HUES6 (cell line): ENCODE measurements at regions not wholly inside any gene's neighbourhood (a gene's known extent, or its start where the extent isn't known, plus 50 kb on each side); places are given as distances from the start of the nearest gene placed in this dataset.
"Not testable (repeated sequence)": the region's sequence is repeated elsewhere in the genome, so short reads cannot be mapped to it uniquely, and the experiment has no call there.

Experiments
- H3K27ac ChIP-seq: 2 replicates; pipeline ENCODE4 v1.7.0; 2013; ENCODE audit warnings: low read depth, mild to moderate bottlenecking, low read length, inconsistent platforms
- H3K27me3 ChIP-seq: 2 replicates; pipeline ENCODE4 v1.6.1; 2013; ENCODE audit warnings: low read length; ENCODE audit not compliant: control insufficient read depth, insufficient read depth
- H3K36me3 ChIP-seq: 2 replicates; pipeline ENCODE4 v1.6.1; 2013; ENCODE audit warnings: low read length; ENCODE audit not compliant: control insufficient read depth, insufficient read depth
- H3K4me1 ChIP-seq: 2 replicates; pipeline ENCODE4 v1.6.1; 2013; ENCODE audit warnings: low read length; ENCODE audit not compliant: control insufficient read depth, insufficient read depth
- H3K4me3 ChIP-seq: 2 replicates; pipeline ENCODE4 v1.5.1; 2013; ENCODE audit warnings: low read depth, low read length
- H3K9ac ChIP-seq: one replicate; pipeline ENCODE4 v1.6.1; 2013; ENCODE audit warnings: mild to moderate bottlenecking, low read length
- H3K9me3 ChIP-seq: 2 replicates; pipeline ENCODE4 v1.6.1; 2013; ENCODE audit warnings: low read depth, low read length; ENCODE audit not compliant: control insufficient read depth, insufficient read depth

DNA sequence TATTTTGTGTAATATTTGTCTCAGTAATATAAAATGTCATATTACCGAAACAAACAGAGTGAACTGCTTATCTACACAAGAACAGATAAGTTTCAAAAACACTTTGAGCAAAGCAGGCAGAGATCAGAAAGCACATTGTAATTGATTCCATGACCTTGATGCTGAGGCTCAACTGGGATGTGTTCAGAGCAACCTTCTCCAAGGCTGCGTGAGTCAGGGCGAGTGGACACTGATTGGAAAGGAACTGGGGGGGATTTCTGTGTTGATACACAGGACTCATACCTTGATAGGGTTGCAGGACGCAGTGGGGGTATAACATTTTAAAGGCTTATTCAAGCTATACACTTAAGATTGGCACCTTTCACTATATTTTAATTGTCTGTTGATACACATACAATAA, 1136.3 kb downstream of the UQCRFS1 start:
- Histone ChIP-seq H3K27ac (no peak overlapping the region), H3K4me3 (no peak overlapping the region), H3K9ac (no peak overlapping the region), H3K9me3 (peaks cover 5% of the 10 kb centered on the region), H3K27me3 (no peaks in the 10 kb centered on the region), H3K36me3 (no peaks in the 10 kb centered on the region), H3K4me1 (no peaks in the 10 kb centered on the region)

DNA sequence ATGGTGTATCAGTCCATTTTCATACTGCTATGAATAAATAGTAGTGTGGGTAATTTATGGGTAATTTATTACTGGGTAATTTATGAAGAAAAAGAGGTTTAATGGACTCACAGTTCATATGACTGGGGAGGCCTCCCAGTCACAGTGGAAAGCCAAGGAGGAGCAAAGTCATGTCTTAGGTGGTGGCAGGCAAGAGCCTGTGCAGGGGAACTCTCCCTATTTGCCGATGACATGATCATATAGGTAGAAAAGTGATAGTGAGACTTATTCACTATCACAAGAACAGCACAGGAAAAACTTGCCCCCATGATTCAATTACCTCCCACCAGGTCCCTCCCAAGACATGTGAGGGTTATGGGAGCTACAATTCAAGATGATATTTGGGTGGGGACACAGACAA, 1137.7 kb downstream of the UQCRFS1 start:
- no peaks in the 10 kb centered on the region for H3K9me3 ChIP-seq
- H3K4me1 ChIP-seq = no peaks in the 10 kb centered on the region
- no peaks in the 10 kb centered on the region for H3K27me3 ChIP-seq
- H3K9ac ChIP-seq = no peak overlapping the region
- H3K27ac ChIP-seq = no peak overlapping the region
- no peak overlapping the region for H3K4me3 ChIP-seq
- H3K36me3 ChIP-seq = no peaks in the 10 kb centered on the region

DNA sequence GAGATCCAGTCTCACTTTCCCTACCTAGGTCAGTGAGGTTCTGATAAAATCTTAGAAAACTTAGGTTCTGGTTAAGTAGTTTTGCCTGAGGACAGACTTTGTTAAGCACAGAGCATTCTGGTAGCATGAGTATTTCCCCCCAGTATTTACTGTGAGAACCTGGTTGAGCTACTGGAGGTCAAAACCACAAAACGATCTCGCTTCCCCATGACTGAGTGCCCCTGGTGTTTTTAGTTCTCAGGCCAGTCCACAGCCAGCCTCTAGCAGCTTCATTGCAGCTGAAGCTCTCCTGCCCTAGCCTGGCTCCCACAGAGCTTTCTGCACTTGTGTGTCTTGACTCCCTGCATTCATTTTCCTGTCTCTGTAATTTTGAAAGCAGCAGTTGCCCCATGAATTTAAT, 1138.2 kb downstream of the UQCRFS1 start:
- H3K36me3 ChIP-seq = no peaks in the 10 kb centered on the region
- H3K27ac ChIP-seq = no peak overlapping the region
- no peak overlapping the region for H3K4me3 ChIP-seq
- H3K4me1 ChIP-seq = no peaks in the 10 kb centered on the region
- H3K9ac ChIP-seq = no peak overlapping the region
- H3K27me3 ChIP-seq = no peaks in the 10 kb centered on the region
- H3K9me3 ChIP-seq = no peaks in the 10 kb centered on the region

DNA sequence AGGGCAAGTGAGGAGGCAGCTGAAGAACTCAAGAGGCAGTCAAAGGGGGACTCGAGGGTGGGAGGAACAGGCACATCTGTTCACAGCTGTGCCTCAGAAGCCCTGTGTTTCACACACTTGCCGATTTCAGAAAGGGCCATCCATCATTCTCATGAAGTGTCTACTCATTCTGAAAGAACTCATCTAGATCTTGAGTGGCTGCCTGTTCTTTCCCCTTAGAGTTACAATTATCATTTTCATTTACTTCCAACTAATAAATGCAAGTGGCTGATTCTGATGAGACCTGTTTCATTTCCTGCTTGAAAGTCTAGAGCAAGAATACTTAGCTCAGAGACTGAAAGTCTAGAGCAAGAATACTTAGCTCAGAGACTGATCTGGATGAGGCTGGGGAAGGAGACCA, 1145.1 kb downstream of the UQCRFS1 start:
- Histone ChIP-seq H3K4me3 (no peak overlapping the region), H3K36me3 (no peaks in the 10 kb centered on the region), H3K27me3 (no peaks in the 10 kb centered on the region), H3K4me1 (no peaks in the 10 kb centered on the region), H3K27ac (no peak overlapping the region), H3K9ac (no peak overlapping the region), H3K9me3 (no peaks in the 10 kb centered on the region)

DNA sequence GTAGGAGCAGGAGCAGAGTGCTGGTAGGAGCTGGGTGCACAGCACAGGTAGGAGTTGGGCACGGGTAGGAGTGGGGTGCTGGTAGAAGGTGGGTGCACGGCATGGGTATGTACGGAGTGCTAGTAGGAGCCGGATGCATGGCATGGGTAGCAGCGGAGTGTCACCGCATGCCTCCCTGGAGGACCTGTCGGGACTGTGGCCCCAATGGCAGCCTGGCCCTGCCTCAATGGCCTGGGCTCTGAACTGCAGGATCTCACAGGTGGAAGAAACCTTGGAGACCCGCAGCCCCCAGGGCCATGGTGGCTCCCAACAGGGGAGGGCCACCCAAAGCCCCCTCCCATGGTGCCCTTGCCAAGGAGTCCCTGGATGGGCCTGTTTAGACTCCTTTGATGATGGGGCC, 1146.0 kb downstream of the UQCRFS1 start:
- H3K9me3 ChIP-seq = no peaks in the 10 kb centered on the region
- no peaks in the 10 kb centered on the region for H3K27me3 ChIP-seq
- no peak overlapping the region for H3K27ac ChIP-seq
- no peaks in the 10 kb centered on the region for H3K4me1 ChIP-seq
- no peak overlapping the region for H3K9ac ChIP-seq
- no peak overlapping the region for H3K4me3 ChIP-seq
- H3K36me3 ChIP-seq = no peaks in the 10 kb centered on the region

DNA sequence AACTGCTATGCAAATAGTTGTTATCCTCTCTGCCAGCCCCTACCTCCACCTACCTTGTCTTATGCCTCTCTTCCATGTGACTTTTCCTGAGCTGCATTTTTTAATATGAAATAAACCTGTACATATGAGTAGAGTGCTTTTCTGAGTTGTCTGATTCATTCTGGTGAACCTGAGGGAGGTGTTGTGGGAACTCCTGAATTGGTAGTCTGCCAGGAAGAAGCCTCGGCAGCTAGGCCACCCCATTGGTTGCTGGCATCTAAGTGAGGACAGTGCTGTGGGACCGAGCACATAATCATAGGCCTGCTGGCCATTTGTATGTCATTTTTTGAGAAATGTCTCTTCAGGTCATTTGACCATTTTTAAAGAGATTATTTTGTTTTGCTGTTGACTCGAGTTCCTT, 1146.8 kb downstream of the UQCRFS1 start:
- Histone ChIP-seq H3K36me3 (no peaks in the 10 kb centered on the region), H3K4me1 (no peaks in the 10 kb centered on the region), H3K9ac (no peak overlapping the region), H3K27me3 (no peaks in the 10 kb centered on the region), H3K27ac (no peak overlapping the region), H3K4me3 (no peak overlapping the region), H3K9me3 (no peaks in the 10 kb centered on the region)

DNA sequence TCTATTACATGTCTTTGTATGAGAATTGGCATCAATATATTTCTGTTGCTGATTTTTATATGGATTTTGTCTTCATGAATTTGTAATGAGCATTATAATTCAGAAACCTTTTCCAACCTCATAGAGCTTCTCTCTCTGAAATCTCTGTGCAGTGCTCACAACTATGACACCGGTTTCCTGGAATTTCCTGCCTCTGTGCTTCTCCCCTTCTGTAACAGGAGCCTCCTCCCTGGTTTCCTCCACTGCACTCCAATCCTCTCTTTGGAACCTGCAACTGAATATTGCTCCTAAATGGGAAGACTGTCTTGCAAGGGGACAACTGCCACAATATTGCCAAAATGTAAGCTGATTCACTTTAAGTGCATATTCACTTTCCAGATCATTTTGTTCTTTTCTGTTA, 1147.9 kb downstream of the UQCRFS1 start:
- H3K9me3 ChIP-seq = no peaks in the 10 kb centered on the region
- H3K27ac ChIP-seq = no peak overlapping the region
- H3K27me3 ChIP-seq = no peaks in the 10 kb centered on the region
- H3K36me3 ChIP-seq = no peaks in the 10 kb centered on the region
- no peak overlapping the region for H3K4me3 ChIP-seq
- no peak overlapping the region for H3K9ac ChIP-seq
- no peaks in the 10 kb centered on the region for H3K4me1 ChIP-seq

DNA sequence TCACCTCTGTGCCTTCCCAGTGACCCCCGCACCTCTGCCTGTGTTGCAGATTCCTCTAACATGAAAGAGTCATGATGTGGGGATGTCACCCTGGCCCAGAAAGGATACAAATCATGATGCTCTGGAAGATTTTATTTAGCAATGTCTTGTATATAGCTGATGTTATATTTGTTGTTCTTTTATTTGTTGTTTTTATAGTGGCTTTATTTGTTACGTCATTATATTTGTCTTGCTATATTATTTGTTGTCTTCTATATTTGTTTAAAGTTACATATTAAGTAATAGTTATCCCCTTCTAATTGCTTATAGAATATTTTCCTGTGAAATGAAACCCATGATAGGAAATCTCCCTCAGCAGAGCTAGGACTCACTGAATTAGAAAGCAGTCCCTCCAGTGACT, 1149.2 kb downstream of the UQCRFS1 start:
- Histone ChIP-seq H3K9me3 (no peaks in the 10 kb centered on the region), H3K4me3 (no peak overlapping the region), H3K27me3 (no peaks in the 10 kb centered on the region), H3K4me1 (no peaks in the 10 kb centered on the region), H3K36me3 (no peaks in the 10 kb centered on the region), H3K27ac (no peak overlapping the region), H3K9ac (no peak overlapping the region)

DNA sequence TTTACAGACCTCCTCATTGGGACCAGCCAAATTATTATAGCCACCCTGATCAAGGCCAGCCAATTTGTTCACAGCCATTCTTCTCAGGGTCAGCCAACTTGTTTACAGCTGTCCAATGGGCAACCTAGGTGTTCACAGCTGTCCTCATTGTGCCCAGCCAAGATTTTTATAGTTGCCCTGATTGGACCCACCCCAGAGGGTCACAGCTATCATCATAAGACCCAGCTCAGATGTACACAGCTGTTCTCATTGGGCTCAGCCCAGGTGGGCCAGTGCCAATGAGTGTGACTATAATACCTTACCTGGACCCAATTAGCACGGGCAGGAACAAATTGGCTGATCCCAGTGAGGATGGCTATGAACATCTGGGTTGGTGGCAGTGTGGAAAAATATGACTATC, 1151.8 kb downstream of the UQCRFS1 start:
- no peak overlapping the region for H3K4me3 ChIP-seq
- H3K4me1 ChIP-seq = no peaks in the 10 kb centered on the region
- no peaks in the 10 kb centered on the region for H3K27me3 ChIP-seq
- H3K9me3 ChIP-seq = no peaks in the 10 kb centered on the region
- no peaks in the 10 kb centered on the region for H3K36me3 ChIP-seq
- no peak overlapping the region for H3K27ac ChIP-seq
- no peak overlapping the region for H3K9ac ChIP-seq

DNA sequence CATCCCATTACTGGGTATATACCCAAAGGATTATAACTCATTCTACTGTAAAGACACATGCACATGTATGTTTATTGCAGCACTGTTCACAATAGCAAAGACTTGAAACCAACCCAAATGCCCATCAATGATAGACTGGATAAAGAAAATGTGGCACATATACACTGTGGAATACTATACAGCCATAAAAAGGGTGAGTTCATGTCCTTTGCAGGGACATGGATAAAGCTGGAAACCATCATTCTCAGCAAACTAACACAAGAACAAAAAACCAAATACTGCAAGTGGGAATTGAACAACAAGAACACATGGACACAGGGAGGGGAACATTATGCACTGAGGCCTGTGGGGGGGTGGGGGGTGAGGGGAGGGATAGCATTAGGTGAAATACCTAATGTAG, 1155.9 kb downstream of the UQCRFS1 start:
- H3K9ac ChIP-seq, H3K4me1 ChIP-seq, H3K36me3 ChIP-seq, H3K4me3 ChIP-seq, H3K9me3 ChIP-seq, H3K27ac ChIP-seq, H3K27me3 ChIP-seq: not testable (repeated sequence)

DNA sequence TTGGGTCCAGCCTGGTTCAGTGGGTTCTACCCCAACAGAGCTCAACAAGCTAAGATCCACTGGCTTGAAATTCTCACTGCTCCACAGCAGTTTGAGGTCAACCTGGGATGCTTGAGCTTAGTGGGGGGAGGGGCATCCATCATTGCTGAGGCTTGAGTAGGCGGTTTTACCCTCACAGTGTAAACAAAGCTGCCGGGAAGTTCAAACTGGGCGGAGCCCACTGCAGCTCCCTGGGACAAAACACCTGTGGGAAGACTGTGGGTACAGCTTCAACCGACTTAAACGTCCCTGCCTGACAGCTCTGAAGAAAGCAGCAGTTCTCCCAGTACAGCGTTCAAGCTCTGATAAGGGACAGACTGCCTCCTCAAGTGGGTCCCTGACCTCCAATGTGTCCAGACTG, 1161.9 kb downstream of the UQCRFS1 start:
- no peaks in the 10 kb centered on the region; the same call in 1 of the 2 replicates for H3K9me3 ChIP-seq

DNA sequence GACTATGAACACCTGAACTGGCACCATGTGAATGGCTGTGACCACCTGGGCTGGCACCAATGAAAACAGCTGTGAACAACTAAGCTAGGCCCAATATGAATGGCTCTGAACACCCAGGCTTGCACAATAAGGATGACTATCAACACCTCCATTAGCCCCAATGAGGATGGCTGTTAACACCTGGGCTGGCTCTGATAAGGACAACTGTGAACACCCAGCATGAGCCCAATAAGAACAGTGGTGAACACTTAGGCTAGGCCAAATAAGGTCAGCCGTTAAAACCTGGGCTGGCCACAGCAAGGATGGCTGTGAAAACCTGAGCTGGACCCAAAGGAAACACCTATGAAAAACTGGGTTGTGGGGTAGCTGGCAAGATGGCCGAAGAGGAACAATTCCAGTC, 1163.1 kb downstream of the UQCRFS1 start:
- Histone ChIP-seq H3K4me3 (no peak overlapping the region), H3K9me3 (peaks cover 3% of the 10 kb centered on the region; the same call in 1 of the 2 replicates), H3K27me3 (no peaks in the 10 kb centered on the region), H3K9ac (no peak overlapping the region), H3K27ac (no peak overlapping the region), H3K4me1 (no peaks in the 10 kb centered on the region), H3K36me3 (no peaks in the 10 kb centered on the region)

More for the DNA sequence above, 1161.9 kb downstream of the UQCRFS1 start:
- H3K4me3 ChIP-seq = no peak overlapping the region
- no peak overlapping the region for H3K9ac ChIP-seq
- no peaks in the 10 kb centered on the region for H3K4me1 ChIP-seq
- H3K36me3 ChIP-seq = no peaks in the 10 kb centered on the region
- H3K27ac ChIP-seq = no peak overlapping the region
- H3K27me3 ChIP-seq = no peaks in the 10 kb centered on the region
